Neural progenitor cell (in vitro differentiated cells): ENCODE measurements at regions not wholly inside any gene's neighbourhood (a gene's known extent, or its start where the extent isn't known, plus 50 kb on each side); places are given as distances from the start of the nearest gene placed in this dataset.

Source experiments
- DNase-seq: peaks from one replicate; pipeline ENCODE4 v3.0.0-alpha.2; 2016; ENCODE audit warnings: low spot score
- H2AFZ ChIP-seq: fragments of 200-600 bp; sonication (generic); replicated peaks from 2 replicates; pipeline ENCODE4 v1.6.1; 2016; ENCODE audit warnings: antibody characterized with exemption
- H3F3A ChIP-seq: fragments of 200-600 bp; sonication (generic); 2 replicates; pipeline ENCODE4 v1.6.1; 2016; ENCODE audit warnings: antibody characterized with exemption, low read depth
- H3K27ac ChIP-seq: fragments of 200-600 bp; sonication (generic); 2 replicates; pipeline ENCODE4 v1.5.1; 2016; ENCODE audit warnings: mild to moderate bottlenecking
- H3K27me3 ChIP-seq: fragments of 200-600 bp; sonication (generic); 2 replicates; pipeline ENCODE4 v1.6.1; 2016; ENCODE audit warnings: mild to moderate bottlenecking, moderate library complexity
- H3K36me3 ChIP-seq: fragments of 200-600 bp; sonication (generic); 2 replicates; pipeline ENCODE4 v1.5.1; 2016
- H3K4me1 ChIP-seq: fragments of 200-600 bp; sonication (generic); 2 replicates; pipeline ENCODE4 v1.6.1; 2016; ENCODE audit warnings: mixed run types
- H3K4me2 ChIP-seq: fragments of 200-600 bp; sonication (generic); 2 replicates; pipeline ENCODE4 v1.6.1; 2016
- H3K4me3 ChIP-seq: fragments of 200-600 bp; sonication (generic); 2 replicates; pipeline ENCODE4 v1.5.1; 2016
- H3K79me2 ChIP-seq: fragments of 200-600 bp; sonication (generic); 2 replicates; pipeline ENCODE4 v1.6.1; 2016; ENCODE audit warnings: low read depth
- H3K9ac ChIP-seq: fragments of 200-600 bp; sonication (generic); 2 replicates; pipeline ENCODE4 v1.6.1; 2016
- H3K9me3 ChIP-seq: fragments of 200-600 bp; sonication (generic); 2 replicates; pipeline ENCODE4 v1.5.1; 2016; ENCODE audit warnings: low read depth
- H4K20me1 ChIP-seq: fragments of 200-600 bp; sonication (generic); 2 replicates; pipeline ENCODE4 v1.6.1; 2016; ENCODE audit warnings: low read depth
- H3K27ac Mint-ChIP-seq: 3 replicates; pipeline ENCODE4 v1.8.0; 2021; ENCODE audit warnings: mixed read lengths
- H3K27me3 Mint-ChIP-seq: 2 replicates; pipeline ENCODE4 v1.8.0; 2022; ENCODE audit warnings: low read depth, mild to moderate bottlenecking, inconsistent platforms, moderate library complexity, mixed read lengths; ENCODE audit not compliant: insufficient read depth
- H3K36me3 Mint-ChIP-seq: 3 replicates; pipeline ENCODE4 v1.8.0; 2021; ENCODE audit warnings: mixed read lengths
- H3K4me1 Mint-ChIP-seq: 3 replicates; pipeline ENCODE4 v1.8.0; 2021; ENCODE audit warnings: mixed read lengths
- H3K4me3 Mint-ChIP-seq: 3 replicates; pipeline ENCODE4 v1.8.0; 2021; ENCODE audit warnings: mild to moderate bottlenecking, moderate library complexity, mixed read lengths
- H3K9me3 Mint-ChIP-seq: 3 replicates; pipeline ENCODE4 v1.8.0; 2020; ENCODE audit warnings: mixed read lengths
- CTCF ChIP-seq: fragments of 200-600 bp; sonication (generic); IDR thresholded peaks from 2 replicates; pipeline ENCODE4 v1.5.1; 2017; ENCODE audit warnings: antibody characterized with exemption, mild to moderate bottlenecking
- EZH2 ChIP-seq: fragments of 200-600 bp; sonication (generic); IDR thresholded peaks from 2 replicates; pipeline ENCODE4 v1.6.1; 2017; ENCODE audit warnings: antibody characterized with exemption, mild to moderate bottlenecking, moderate library complexity
- EZH2phosphoT487 ChIP-seq: fragments of 200-600 bp; sonication (generic); IDR thresholded peaks from 2 replicates; pipeline ENCODE4 v1.6.1; 2017; ENCODE audit warnings: antibody characterized with exemption

DNA sequence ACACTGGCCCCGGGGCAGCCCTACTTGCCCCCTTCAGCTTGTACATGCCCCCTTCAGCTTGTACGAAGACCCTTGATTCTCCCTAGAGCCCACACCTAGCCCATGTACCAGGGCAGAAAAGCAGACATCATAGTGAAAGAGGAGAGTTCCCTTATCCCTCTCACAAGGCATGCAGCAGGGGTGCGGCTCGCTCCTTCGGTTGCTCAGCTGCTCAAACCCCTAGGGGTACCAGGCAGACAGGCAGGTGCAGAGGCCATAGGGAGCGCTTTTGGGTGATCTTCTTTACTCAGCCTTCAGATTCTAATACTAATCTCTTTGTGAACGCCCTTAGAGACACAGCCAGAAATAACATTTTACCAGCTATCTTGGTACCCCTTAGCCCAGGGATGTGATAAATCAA, 286.3 kb downstream of the NPIPA8 start:
- H3K36me3 ChIP-seq, result no peaks in the 10 kb centered on the region
- H3K36me3 Mint-ChIP-seq, result no peaks in the 10 kb centered on the region
- no peak for DNase-seq
- H3K4me2 ChIP-seq, result no peak overlapping the region
- no peak overlapping the region for H3K4me3 ChIP-seq
- no peaks in the 10 kb centered on the region for H3K9me3 ChIP-seq
- no peaks in the 10 kb centered on the region for H3F3A ChIP-seq
- no peaks in the 10 kb centered on the region for H3K79me2 ChIP-seq
- no peak overlapping the region for H3K27ac ChIP-seq
- peaks cover 7% of the 10 kb centered on the region for H3K27me3 Mint-ChIP-seq
- no peak overlapping the region for H3K4me3 Mint-ChIP-seq
- H3K4me1 ChIP-seq, result no peaks in the 10 kb centered on the region
- no peak for TF ChIP-seq EZH2
- TF ChIP-seq EZH2phosphoT487, result no peak
- no peak for TF ChIP-seq CTCF
- H3K4me1 Mint-ChIP-seq, result no peaks in the 10 kb centered on the region
- H3K27ac Mint-ChIP-seq, result no peak overlapping the region
- no peak overlapping the region for H2AFZ ChIP-seq
- H3K9me3 Mint-ChIP-seq, result peaks cover 2% of the 10 kb centered on the region
- no peak overlapping the region for H3K9ac ChIP-seq
- H4K20me1 ChIP-seq, result no peaks in the 10 kb centered on the region
- H3K27me3 ChIP-seq, result no peaks in the 10 kb centered on the region

DNA sequence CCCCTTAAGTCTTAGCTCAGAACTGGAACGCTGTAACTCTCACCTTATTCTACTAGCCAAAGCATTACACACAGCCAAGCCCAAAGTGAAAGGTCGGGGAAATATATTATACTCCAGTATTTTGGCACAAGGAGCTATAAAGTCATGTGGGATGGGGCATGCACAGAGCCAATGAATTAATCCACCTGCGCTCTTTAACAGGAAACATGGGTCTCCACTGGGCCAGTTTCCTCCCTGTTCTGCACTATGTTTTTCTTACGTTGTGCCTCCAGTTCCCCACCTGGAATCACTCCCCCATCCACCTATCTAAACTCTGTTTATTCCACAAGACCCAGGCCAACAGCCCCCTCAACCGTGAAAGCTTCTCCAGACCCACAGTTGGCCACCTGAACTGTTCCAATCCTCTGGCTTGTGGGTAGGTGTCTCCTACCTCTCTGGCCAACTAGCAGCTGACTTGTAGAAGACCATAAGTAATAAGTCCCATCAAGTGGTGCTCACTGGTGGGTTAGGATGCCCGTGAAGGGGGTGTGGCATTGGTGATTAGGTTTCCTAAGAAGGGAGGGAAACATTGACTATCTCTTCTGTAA, 286.9 kb downstream of the NPIPA8 start:
- H3K4me1 Mint-ChIP-seq, result no peaks in the 10 kb centered on the region
- TF ChIP-seq CTCF (no peak), EZH2phosphoT487 (no peak), EZH2 (no peak)
- Histone ChIP-seq H3K27me3 (no peaks in the 10 kb centered on the region), H2AFZ (no peak overlapping the region), H3K27ac (no peak overlapping the region), H3K4me3 (no peak overlapping the region), H3K36me3 (no peaks in the 10 kb centered on the region), H3K9me3 (no peaks in the 10 kb centered on the region), H3F3A (no peaks in the 10 kb centered on the region), H3K4me1 (no peaks in the 10 kb centered on the region), H3K79me2 (no peaks in the 10 kb centered on the region), H3K4me2 (no peak overlapping the region), H3K9ac (no peak overlapping the region), H4K20me1 (no peaks in the 10 kb centered on the region)
- no peak overlapping the region for H3K27ac Mint-ChIP-seq
- no peaks in the 10 kb centered on the region for H3K36me3 Mint-ChIP-seq
- H3K4me3 Mint-ChIP-seq, result no peak overlapping the region
- peaks cover 7% of the 10 kb centered on the region for H3K27me3 Mint-ChIP-seq
- DNase-seq, result no peak
- peaks cover 2% of the 10 kb centered on the region for H3K9me3 Mint-ChIP-seq

DNA sequence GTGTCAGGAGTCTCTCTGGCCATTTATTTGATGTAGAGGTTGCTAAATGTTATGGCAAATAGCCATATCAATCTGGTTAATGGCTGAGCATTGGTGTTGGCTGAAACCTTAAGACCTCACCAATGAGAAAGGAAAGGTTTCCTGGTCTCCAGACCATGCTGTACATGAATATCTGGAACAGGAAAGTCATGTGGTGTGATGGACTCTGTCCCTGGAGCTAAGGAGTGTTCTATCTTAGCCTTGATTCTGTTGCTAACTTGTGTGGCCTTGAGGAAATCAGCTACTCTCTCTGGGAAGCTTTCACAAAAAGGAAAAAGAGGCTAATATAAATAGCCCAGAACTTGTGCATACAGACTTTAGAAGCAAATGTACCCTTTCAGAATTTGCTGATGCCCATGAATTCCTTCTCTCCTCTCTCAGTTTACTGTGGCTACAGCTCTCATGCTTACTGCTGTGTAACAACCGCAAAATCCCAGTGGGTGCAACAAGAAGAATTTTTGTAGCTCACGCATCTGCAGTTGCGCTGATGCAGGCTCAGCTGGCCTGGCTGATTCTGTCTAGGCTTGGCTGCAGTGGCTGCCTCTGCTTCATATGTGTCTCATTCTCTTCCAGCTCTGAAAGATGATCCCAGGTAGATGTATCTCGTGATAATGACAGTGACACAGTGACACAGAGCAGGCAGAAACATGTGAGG, 287.5 kb downstream of the NPIPA8 start:
- Histone ChIP-seq H4K20me1 (no peaks in the 10 kb centered on the region), H3K9me3 (no peaks in the 10 kb centered on the region), H3K4me3 (no peak overlapping the region), H3K27me3 (no peaks in the 10 kb centered on the region), H3K9ac (no peak overlapping the region), H3K79me2 (no peaks in the 10 kb centered on the region), H3K27ac (no peak overlapping the region), H3K4me1 (no peaks in the 10 kb centered on the region), H3F3A (no peaks in the 10 kb centered on the region), H3K36me3 (no peaks in the 10 kb centered on the region), H3K4me2 (no peak overlapping the region), H2AFZ (no peak overlapping the region)
- H3K4me3 Mint-ChIP-seq, result no peak overlapping the region
- TF ChIP-seq EZH2 (no peak), CTCF (no peak), EZH2phosphoT487 (no peak)
- no peak for DNase-seq
- H3K4me1 Mint-ChIP-seq, result no peaks in the 10 kb centered on the region
- H3K9me3 Mint-ChIP-seq, result peaks cover 2% of the 10 kb centered on the region
- no peaks in the 10 kb centered on the region for H3K36me3 Mint-ChIP-seq
- peaks cover 10% of the 10 kb centered on the region for H3K27me3 Mint-ChIP-seq
- no peak overlapping the region for H3K27ac Mint-ChIP-seq
